K562 (cell line): ENCODE measurements at regions not wholly inside any gene's neighbourhood (a gene's known extent, or its start where the extent isn't known, plus 50 kb on each side); places are given as distances from the start of the nearest gene placed in this dataset.

ENCODE experiments used
- ATAC-seq: fragments of 200-7000 bp; cut with Tn5 transposase; 3 replicates; pipeline ENCODE4 v1.9.1; 2020; ENCODE audit warnings: moderate library complexity
- BruUV-seq: library from RNA; stranded (reverse); fragments of 400-500 nt; replicated peaks from 2 replicates; lab custom pipeline; 2021; lab: Mats Ljungman, UMichigan
- CTCF ChIA-PET: fragments of 300-600 bp; formaldehyde crosslinking; extraction: SDS; loops from one replicate; lab custom pipeline; 2021; ENCODE audit warnings: low intra/inter-chr PET ratio; lab: Yijun Ruan, JAX
- POLR2A ChIA-PET: fragments of 300-600, 350-650 bp; sonication (Branson Sonifier 250); formaldehyde crosslinking; extraction: SDS; loops from one replicate; lab custom pipeline; 2021; ENCODE audit warnings: antibody characterized with exemption, inconsistent platforms; lab: Yijun Ruan, JAX
- DNase-seq, 4 experiments: peaks; one replicate each; pipeline versions ENCODE4 v3.0.0 to v3.0.0-alpha.2; 2011 to 2018; ENCODE audit warnings: low spot score in 3 of 4, mixed read lengths in 3 of 4; ENCODE audit errors: extremely low read depth in 1 of 4
- FAIRE-seq: peaks from 2 replicates; lab custom pipeline; 2011; peaks lifted over from hg19 to GRCh38; lab: Jason Lieb, UNC
- H2AFZ ChIP-seq: 2 replicates; pipeline ENCODE4 v1.6.0; 2011; ENCODE audit warnings: low read depth, low read length, control low read depth, inconsistent platforms
- H3K27ac ChIP-seq: fragments of 200-600 bp; 3 replicates; pipeline ENCODE4 v1.8.0; 2011; ENCODE audit warnings: low read depth, mild to moderate bottlenecking, control low read depth, inconsistent platforms, low read length, moderate library complexity, mixed read lengths; ENCODE audit errors: extremely low read depth
- H3K27me3 ChIP-seq, 2 experiments: fragments of 300-600 bp in 1 of 2; 2 replicates in 1 of 2; 3 replicates in 1 of 2; pipeline versions ENCODE4 v1.6.0 to v1.8.0; 2011; ENCODE audit warnings: inconsistent platforms in 2 of 2, low read length in 2 of 2, mild to moderate bottlenecking in 1 of 2, mixed read lengths in 1 of 2, moderate library complexity in 1 of 2; ENCODE audit not compliant: control insufficient read depth in 2 of 2, insufficient read depth in 2 of 2
- H3K36me3 ChIP-seq: fragments of 300-600 bp; 3 replicates; pipeline ENCODE4 v1.8.0; 2011; ENCODE audit warnings: mild to moderate bottlenecking, low read length, inconsistent platforms; ENCODE audit not compliant: control insufficient read depth, insufficient read depth
- H3K4me1 ChIP-seq, 2 experiments: fragments of 200-600 bp in 1 of 2; replicated peaks in 1 of 2; 2 replicates in 1 of 2; 3 replicates in 1 of 2; pipeline versions ENCODE4 v1.5.1 to v1.8.0; 2011; ENCODE audit warnings: inconsistent platforms in 2 of 2, low read length in 2 of 2, mild to moderate bottlenecking in 1 of 2, mixed read lengths in 1 of 2, moderate library complexity in 1 of 2; ENCODE audit not compliant: control insufficient read depth in 2 of 2, insufficient read depth in 2 of 2
- H3K4me2 ChIP-seq: 2 replicates; pipeline ENCODE4 v1.6.1; 2011; ENCODE audit warnings: low read length, control low read depth, inconsistent platforms, mixed read lengths; ENCODE audit not compliant: insufficient read depth
- H3K4me3 ChIP-seq: fragments of 200-600 bp; sonication (generic), shearing (Covaris generic); 2 replicates; pipeline ENCODE4 v1.5.1; 2016; ENCODE audit warnings: control low read depth, inconsistent platforms
- H3K79me2 ChIP-seq: fragments of 200-600 bp; 3 replicates; pipeline ENCODE4 v1.8.0; 2011; ENCODE audit warnings: low read length, inconsistent platforms; ENCODE audit not compliant: control insufficient read depth, insufficient read depth
- H3K9ac ChIP-seq, 2 experiments: 2 replicates each; pipeline versions ENCODE4 v1.6.0 to v1.6.1; 2011; ENCODE audit warnings: low read depth in 2 of 2, low read length in 2 of 2, control low read depth in 1 of 2, inconsistent platforms in 1 of 2, mild to moderate bottlenecking in 1 of 2, mixed read lengths in 1 of 2; ENCODE audit not compliant: insufficient read depth in 1 of 2
- H3K9me1 ChIP-seq: one replicate; pipeline ENCODE4 v1.6.0; 2011; ENCODE audit warnings: inconsistent platforms, mild to moderate bottlenecking, low read length, moderate library complexity; ENCODE audit not compliant: control insufficient read depth, insufficient read depth
- H3K9me3 ChIP-seq: replicated peaks from 2 replicates; pipeline ENCODE4 v1.5.1; 2011; ENCODE audit warnings: low read depth, low read length, inconsistent platforms; ENCODE audit not compliant: control insufficient read depth, insufficient read depth
- H4K20me1 ChIP-seq: replicated peaks from 2 replicates; pipeline ENCODE4 v1.6.1; 2011; ENCODE audit warnings: low read length, inconsistent platforms, mixed read lengths; ENCODE audit not compliant: control insufficient read depth, insufficient read depth
- CBX2 ChIP-seq: fragments of 200-600 bp; sonication (generic); IDR thresholded peaks from one replicate; pipeline ENCODE4 v1.6.1; 2012; ENCODE audit warnings: mild to moderate bottlenecking, low read length, inconsistent platforms; ENCODE audit not compliant: insufficient read depth, poor library complexity, severe bottlenecking
- CHD2 ChIP-seq: IDR thresholded peaks from 2 replicates; pipeline ENCODE4 v1.6.1; 2011; ENCODE audit warnings: low read depth, low read length
- EP300 ChIP-seq: IDR thresholded peaks from 2 replicates; pipeline ENCODE4 v1.6.1; 2012; ENCODE audit warnings: low read length, improper control_type of control experiment
- HNRNPLL ChIP-seq: fragments of 200-400 bp; formaldehyde crosslinking; IDR thresholded peaks from 2 replicates; pipeline ENCODE4 v1.6.1; 2017; ENCODE audit warnings: low read length, low read depth, mild to moderate bottlenecking; ENCODE audit not compliant: poor library complexity, severe bottlenecking
- JUNB ChIP-seq: fragments of 450-650 bp; formaldehyde crosslinking; conservative IDR thresholded peaks from 2 replicates; pipeline ENCODE4 v1.4.0; 2020; ENCODE audit warnings: mild to moderate bottlenecking
- MAFF ChIP-seq: IDR thresholded peaks from 2 replicates; pipeline ENCODE4 v1.6.1; 2012; ENCODE audit warnings: low read length, improper control_type of control experiment
- SAFB ChIP-seq: fragments of 200-400 bp; formaldehyde crosslinking; IDR thresholded peaks from 2 replicates; pipeline ENCODE4 v1.6.1; 2017; ENCODE audit warnings: low read depth, low read length, borderline replicate concordance
- TCF7 ChIP-seq: sonication (generic); IDR thresholded peaks from 2 replicates; pipeline ENCODE4 v1.6.1; 2016; ENCODE audit warnings: antibody characterized with exemption, borderline replicate concordance
- TGIF2 ChIP-seq: sonication (generic); formaldehyde crosslinking; IDR thresholded peaks from 2 replicates; pipeline ENCODE4 v1.8.1; 2022; ENCODE audit warnings: mild to moderate bottlenecking, missing genetic modification reagents, moderate library complexity
- TRIM24 ChIP-seq, 2 experiments: fragments of 450-650 bp; IDR thresholded peaks; 2 replicates each; pipeline ENCODE4 v1.6.1; 2016
- ZBED1 ChIP-seq: IDR thresholded peaks from 2 replicates; pipeline ENCODE4 v1.6.1; 2014
- ZBTB1 ChIP-seq: sonication (generic); formaldehyde crosslinking; IDR thresholded peaks from 2 replicates; pipeline ENCODE4 v1.8.1; 2023; ENCODE audit warnings: missing genetic modification reagents, low read depth, mild to moderate bottlenecking, borderline replicate concordance
- ZNF3 ChIP-seq: fragments of 250-450 bp; sonication (Bioruptor Pico); IDR thresholded peaks from 2 replicates; pipeline ENCODE4 v1.5.0; 2021; ENCODE audit warnings: mild to moderate bottlenecking, moderate library complexity
- ZNF583 ChIP-seq: fragments of 250-450 bp; sonication (Bioruptor Pico); IDR thresholded peaks from 2 replicates; pipeline ENCODE4 v1.4.0; 2020
- ZNF75A ChIP-seq: fragments of 450-650 bp; formaldehyde crosslinking; IDR thresholded peaks from 2 replicates; pipeline ENCODE4 v1.4.0; 2020; ENCODE audit warnings: mild to moderate bottlenecking
- WGBS: fragments of 100-300 bp; shearing (Covaris generic); methylation state at CpG from one replicate; pipeline ENCODE4 v1.1.6; 2016; ENCODE audit warnings: low coverage, mixed read lengths; ENCODE audit not compliant: insufficient coverage; ENCODE audit errors: missing lambda C conversion rate; 5-methylcytosine and 5-hydroxymethylcytosine counted together
- in situ Hi-C: fragments of 300-500 bp; cut with MboI; formaldehyde crosslinking; loops from 4 replicates; pipeline ENCODE4 v1.15.0; 2018; ENCODE audit warnings: inconsistent platforms, mixed read lengths
- intact Hi-C: fragments of 100-400 bp; cut with micrococcal nuclease; formaldehyde crosslinking; loops from 2 replicates; pipeline ENCODE4 v1.14.2; 2022
- TF ChIP-seq, protein P1 (sequence below): fragments of 450-650 bp; formaldehyde crosslinking; IDR thresholded peaks from 2 replicates; pipeline ENCODE4 v1.4.0; 2020; ENCODE audit warnings: mild to moderate bottlenecking, moderate library complexity
- TF ChIP-seq, protein P2 (sequence below): sonication (generic); formaldehyde crosslinking; IDR thresholded peaks from 2 replicates; pipeline ENCODE4 v1.8.0; 2022; ENCODE audit warnings: missing genetic modification reagents, mild to moderate bottlenecking, borderline replicate concordance

GRCh38 chr1:214946615-214947014, 135.9 kb upstream of the KCNK2 start:
- POLR2A ChIA-PET = no interaction called here
- 22% methylated on average over 1 of the region's 1 CpG for WGBS
- Histone ChIP-seq H3K27me3 (no peaks in the 10 kb centered on the region), H3K4me2 (no peak overlapping the region), H3K9me1 (no peaks in the 10 kb centered on the region), H3K9ac (no peak overlapping the region), H3K36me3 (no peaks in the 10 kb centered on the region), H4K20me1 (no peaks in the 10 kb centered on the region), H3K4me3 (no peak overlapping the region), H3K79me2 (no peaks in the 10 kb centered on the region), H3K4me1 (peaks cover 0 to 4% of the 10 kb centered on the region in 2 experiments; a peak in 1 of 5 replicates), H3K9me3 (no peaks in the 10 kb centered on the region; the same call in 1 of the 2 replicates), H2AFZ (no peak overlapping the region)
- FAIRE-seq (no peak), ATAC-seq (no peak)
- in situ Hi-C loops = no loop called here
- TF ChIP-seq CBX2 (no peak), TCF7 (no peak), ZBED1 (no peak), HNRNPLL (no peak), MAFF (no peak), ZNF75A (no peak), SAFB (no peak), TGIF2 (CRISPR knock-in tag) (no peak), EP300 (no peak), CHD2 (no peak), ZBTB1 (CRISPR knock-in tag) (no peak), JUNB (CRISPR knock-in tag) (no peak), TRIM24 (IDR thresholded peaks at IDR 0.05) (no peak), ZNF3 (CRISPR knock-in tag) (no peak), ZNF583 (CRISPR knock-in tag) (no peak)
- TF ChIP-seq, protein P1, sequence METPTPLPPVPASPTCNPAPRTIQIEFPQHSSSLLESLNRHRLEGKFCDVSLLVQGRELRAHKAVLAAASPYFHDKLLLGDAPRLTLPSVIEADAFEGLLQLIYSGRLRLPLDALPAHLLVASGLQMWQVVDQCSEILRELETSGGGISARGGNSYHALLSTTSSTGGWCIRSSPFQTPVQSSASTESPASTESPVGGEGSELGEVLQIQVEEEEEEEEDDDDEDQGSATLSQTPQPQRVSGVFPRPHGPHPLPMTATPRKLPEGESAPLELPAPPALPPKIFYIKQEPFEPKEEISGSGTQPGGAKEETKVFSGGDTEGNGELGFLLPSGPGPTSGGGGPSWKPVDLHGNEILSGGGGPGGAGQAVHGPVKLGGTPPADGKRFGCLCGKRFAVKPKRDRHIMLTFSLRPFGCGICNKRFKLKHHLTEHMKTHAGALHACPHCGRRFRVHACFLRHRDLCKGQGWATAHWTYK (CRISPR knock-in tag) = no peak
- TF ChIP-seq, protein P2, sequence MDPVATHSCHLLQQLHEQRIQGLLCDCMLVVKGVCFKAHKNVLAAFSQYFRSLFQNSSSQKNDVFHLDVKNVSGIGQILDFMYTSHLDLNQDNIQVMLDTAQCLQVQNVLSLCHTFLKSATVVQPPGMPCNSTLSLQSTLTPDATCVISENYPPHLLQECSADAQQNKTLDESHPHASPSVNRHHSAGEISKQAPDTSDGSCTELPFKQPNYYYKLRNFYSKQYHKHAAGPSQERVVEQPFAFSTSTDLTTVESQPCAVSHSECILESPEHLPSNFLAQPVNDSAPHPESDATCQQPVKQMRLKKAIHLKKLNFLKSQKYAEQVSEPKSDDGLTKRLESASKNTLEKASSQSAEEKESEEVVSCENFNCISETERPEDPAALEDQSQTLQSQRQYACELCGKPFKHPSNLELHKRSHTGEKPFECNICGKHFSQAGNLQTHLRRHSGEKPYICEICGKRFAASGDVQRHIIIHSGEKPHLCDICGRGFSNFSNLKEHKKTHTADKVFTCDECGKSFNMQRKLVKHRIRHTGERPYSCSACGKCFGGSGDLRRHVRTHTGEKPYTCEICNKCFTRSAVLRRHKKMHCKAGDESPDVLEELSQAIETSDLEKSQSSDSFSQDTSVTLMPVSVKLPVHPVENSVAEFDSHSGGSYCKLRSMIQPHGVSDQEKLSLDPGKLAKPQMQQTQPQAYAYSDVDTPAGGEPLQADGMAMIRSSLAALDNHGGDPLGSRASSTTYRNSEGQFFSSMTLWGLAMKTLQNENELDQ (CRISPR knock-in tag) = no peak
- TF ChIP-seq, all 486 proteins: peak for 0
- intact Hi-C loops = no loop called here
- H3K27ac ChIP-seq = no peak overlapping the region
- no peak for DNase-seq
- no TSS peak for BruUV-seq
- CTCF ChIA-PET = no interaction called here
